ENCODE measurements at regions not wholly inside any gene's neighbourhood (a gene's known extent, or its start where the extent isn't known, plus 50 kb on each side); places are given as distances from the start of the nearest gene placed in this dataset.
"Not testable (repeated sequence)": the region's sequence is repeated elsewhere in the genome, so short reads cannot be mapped to it uniquely, and the experiment has no call there.

GRCh38 chr12:131464081-131464480, 246.8 kb upstream of the SFSWAP start:
- DNase-seq = no peak

GRCh38 chr12:131466306-131466705, 244.6 kb upstream of the SFSWAP start:
- no peak for DNase-seq

DNA sequence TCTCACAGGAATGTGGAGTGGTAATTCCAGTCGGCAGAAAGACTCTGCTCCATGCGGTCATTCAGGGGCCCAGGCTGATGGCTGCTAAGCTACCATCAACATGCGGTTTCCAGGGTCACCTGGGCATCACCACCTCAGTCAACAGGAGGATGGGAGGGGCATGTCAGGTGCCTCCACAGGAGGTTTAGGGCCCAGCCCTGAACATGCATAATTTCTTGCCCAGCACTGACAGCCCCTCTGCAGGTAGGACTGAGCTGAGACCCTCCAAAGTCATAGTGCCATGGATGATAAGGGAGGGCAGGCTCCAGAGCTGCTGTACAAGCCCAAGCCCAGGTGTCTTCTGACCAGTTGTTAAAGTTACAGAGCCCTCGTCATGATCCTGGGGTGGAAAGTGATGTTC, 244.0 kb upstream of the SFSWAP start:
- DNase-seq = no peak

GRCh38 chr12:131468206-131468605, 242.7 kb upstream of the SFSWAP start:
- DNase-seq = no peak

- not testable (repeated sequence) for DNase-seq
Measured at GRCh38 chr12:131469945-131470344, 240.9 kb upstream of the SFSWAP start.

DNA sequence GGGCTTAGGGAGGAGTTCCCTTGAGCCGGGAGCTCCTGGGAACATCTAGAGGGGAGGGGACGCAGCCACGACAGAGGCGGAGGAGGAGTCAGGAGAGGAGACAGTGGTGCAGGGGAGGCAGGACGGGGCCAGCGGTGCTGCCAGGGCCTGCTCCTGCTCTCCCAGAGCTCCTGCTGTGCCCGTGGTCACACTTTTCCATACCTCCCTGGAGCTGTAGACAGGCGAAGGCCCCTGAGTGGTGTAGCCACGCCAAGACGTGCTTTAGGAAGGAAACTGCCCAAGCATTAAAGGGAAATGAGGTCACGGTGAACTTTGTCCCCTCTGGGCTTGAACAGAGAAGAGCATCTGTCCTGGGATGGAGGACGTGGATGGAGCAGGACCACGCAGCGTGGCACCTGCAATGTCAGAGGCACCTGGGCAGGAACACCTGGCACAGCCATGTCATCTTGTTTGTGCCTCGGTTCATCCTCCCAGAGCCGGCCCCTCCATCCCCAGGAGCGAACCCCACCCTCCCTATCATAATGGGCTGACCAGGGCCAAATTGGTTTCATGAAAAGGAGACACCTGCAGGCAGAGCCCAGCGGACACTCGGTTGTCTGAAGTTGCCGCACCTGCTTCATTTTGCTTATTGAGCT, 239.5 kb upstream of the SFSWAP start:
- DNase-seq = no peak

GRCh38 chr12:131471946-131472732, 238.8 kb upstream of the SFSWAP start:
- no peak for DNase-seq

- no peak for DNase-seq
Measured at GRCh38 chr12:131473261-131473660, 237.6 kb upstream of the SFSWAP start.

- no peak for DNase-seq
Measured at GRCh38 chr12:131473741-131474709, 236.9 kb upstream of the SFSWAP start.

DNA sequence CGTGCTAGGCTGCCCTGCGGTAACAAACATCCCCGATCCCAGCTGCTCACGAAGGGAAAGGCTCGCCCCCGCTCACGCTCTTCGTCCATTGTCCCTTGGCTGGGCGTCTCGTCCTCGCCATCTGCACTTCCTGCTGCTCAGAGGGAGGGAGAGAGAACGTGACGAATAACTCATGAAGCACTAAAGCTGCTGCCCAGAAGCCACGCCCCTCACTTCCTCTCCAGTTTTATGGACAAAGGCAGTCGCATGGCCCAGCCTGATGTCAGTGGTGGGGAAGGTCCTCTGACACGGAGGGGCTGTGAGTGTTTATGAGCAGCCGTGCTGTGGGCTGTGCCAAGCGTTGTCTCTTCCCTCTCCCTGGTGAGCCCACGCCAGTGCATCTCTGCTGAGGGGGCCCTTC, 235.9 kb upstream of the SFSWAP start:
- DNase-seq = not testable (repeated sequence)

DNA sequence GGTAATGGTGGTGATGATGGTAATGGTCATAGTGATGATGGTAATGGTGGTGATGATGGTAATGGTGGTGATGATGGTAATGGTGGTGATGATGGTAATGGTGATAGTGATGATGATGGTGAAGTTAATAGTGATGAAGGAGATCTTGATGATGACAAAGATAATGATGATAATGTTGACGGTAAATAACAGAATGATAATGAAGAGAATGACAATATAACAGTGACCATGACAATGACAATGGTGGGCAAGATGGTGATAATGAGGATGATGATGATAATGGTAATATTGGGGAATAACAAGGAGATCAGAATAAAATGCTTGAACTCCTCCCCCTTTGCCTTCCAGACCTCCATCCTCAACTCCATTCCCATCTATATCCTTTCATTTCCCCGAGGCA, 233.3 kb upstream of the SFSWAP start:
- DNase-seq = no peak

DNA sequence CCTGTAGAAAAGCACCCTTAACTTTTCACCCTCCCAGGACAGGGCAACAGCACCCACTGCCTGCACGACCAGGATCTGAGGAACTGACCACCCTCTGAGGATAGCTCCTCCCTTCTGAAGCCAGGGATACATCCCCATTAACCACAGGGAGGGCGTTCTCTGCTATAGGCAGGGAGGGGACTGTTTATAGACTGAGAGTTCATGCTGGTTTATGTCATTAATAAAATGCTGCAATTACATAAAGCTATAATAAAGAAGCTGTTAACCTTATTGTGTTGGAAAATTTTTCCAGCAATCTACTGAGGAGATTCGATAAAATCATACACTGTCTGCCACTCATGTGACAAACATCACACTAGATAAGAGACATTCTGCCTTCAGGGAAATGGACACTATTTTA, 232.4 kb upstream of the SFSWAP start:
- DNase-seq = no peak

DNA sequence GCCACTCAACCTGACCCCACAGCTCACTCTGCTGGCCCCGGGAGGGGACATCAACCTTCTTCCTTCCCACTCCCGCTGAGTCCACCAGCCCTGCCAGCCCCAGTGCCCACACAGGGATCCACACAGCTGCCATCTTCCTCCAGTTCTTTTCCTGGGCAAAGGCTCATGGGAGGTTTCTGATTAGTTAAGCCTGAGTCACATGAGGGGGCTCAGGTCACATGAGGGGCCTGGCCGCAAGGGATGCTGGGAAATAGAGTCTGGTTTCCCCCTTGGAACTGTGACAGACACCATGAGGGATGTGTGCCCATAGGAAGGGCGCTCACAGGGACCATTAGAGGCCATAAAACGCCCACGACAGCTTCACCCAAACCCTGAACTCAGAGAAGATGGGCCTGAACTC, 228.7 kb upstream of the SFSWAP start:
- no peak for DNase-seq

DNA sequence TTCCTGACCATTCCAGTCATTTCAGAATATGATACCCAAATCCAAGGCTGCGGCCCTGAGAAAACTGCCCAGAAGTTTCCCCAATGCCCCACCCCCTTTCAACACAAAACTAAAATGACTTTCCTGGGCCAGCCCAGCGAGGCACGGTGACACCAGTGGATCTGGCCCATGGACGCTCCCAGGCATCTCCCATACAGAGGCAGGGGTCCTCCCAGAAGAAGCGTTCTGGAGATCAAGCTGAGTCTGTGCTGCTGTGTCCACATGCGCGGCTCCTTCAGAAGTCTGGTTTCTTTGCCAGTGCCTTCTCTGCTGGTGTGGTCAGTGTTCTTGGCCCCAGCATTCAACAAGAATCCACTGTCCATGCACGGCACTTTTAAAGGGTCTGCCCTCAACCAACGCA, 228.2 kb upstream of the SFSWAP start:
- DNase-seq = no peak

DNA sequence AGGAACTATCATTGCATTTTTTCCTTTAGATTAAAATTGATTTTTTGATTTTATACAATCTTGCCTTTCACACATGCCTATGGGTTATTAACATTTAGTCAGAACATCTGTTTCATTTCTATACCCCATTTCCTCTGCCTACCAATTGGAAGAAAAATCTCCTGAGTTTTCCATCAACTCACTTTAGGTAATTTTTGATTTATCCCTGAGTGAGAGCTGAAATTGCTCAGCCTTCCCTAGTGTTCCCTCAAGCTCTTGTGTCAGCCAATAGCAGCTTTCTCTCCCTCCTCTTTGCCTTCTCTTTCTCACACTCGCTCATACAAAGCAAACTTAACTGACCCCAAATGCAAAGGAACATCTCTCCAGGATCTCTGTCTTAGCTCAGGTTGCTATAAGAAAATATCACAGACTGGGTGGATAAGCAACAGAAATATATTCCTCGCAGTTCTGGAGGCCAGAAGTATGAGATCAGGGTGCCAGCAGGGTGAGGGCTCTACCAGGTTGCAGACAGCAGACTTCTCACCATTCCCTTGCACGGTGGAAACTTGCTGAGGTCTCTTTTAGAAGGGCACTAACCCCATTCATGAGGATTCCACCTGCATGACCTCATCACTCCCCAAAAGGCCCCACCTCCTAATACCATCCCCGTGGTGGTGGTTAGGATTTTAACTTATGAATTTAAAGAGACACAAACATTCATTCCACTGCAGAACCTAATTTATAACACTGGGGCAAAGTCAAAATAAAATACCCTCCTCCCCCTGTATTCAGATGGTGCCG, 224.2 kb upstream of the SFSWAP start:
- no peak for DNase-seq

- DNase-seq = no peak
Measured at GRCh38 chr12:131487388-131488124, 223.3 kb upstream of the SFSWAP start.

DNA sequence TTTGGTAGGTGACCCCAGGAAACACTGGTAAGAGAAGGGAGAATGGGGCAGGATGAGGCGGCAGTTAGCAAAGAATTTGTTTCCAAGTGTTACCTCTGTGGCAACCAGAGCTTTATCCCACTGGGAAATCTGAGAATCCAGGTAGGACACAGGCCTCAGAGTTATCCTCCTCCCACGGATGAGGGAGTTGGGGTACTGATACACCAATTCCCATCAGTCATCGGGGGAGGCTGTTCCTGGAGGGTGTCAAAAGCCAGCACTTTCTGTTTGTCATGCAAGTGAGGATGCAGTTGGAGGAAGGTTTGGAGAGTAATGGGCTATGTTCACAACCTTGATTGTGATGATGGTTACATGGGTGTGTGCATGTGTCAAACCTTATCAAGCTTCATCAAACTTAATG, 221.2 kb upstream of the SFSWAP start:
- no peak for DNase-seq

- DNase-seq = no peak
Measured at GRCh38 chr12:131491155-131491554, 219.7 kb upstream of the SFSWAP start.

- DNase-seq = no peak
Measured at GRCh38 chr12:131491916-131492490, 218.9 kb upstream of the SFSWAP start.

- no peak for DNase-seq
Measured at GRCh38 chr12:131493068-131493826, 217.6 kb upstream of the SFSWAP start.

DNA sequence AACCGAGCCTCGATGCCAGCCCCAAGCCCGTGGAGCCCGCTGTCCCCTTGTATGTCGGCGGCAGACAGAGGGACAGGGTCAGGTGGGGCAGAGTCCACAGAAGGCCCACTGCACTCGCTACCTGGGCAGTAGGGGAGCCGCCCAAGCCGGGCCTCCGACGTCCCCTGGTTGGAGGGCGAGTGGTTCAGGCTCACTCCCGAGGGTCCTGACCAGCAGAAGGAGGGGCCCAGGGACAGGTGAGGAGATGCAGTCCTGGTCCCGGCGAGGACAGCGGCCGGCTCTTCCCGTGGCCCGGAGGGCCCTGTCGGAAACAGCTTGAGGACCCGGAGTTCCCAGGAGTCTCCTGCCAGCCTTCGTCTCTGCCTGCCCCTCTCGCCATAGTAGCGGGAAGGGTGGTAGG, 216.7 kb upstream of the SFSWAP start:
- no peak for DNase-seq
